Lower lobe of right lung (tissue), 2 donors: ENCODE measurements at regions not wholly inside any gene's neighbourhood (a gene's known extent, or its start where the extent isn't known, plus 50 kb on each side); places are given as distances from the start of the nearest gene placed in this dataset.
"Not testable (repeated sequence)": the region's sequence is repeated elsewhere in the genome, so short reads cannot be mapped to it uniquely, and the experiment has no call there.

Source experiments
- ATAC-seq, 2 donors: fragments of 200-7000 bp; cut with Tn5 transposase; one replicate each; pipeline ENCODE4 v1.9.1; 2020 to 2022; ENCODE audit warnings: mild to moderate bottlenecking in 2 of 2, moderate library complexity in 2 of 2
- DNase-seq: peaks from one replicate; pipeline ENCODE4 v3.0.0-alpha.2; 2020
- H3K27ac ChIP-seq: fragments of 200-600 bp; one replicate; pipeline ENCODE4 v1.8.0; 2022
- H3K27me3 ChIP-seq: fragments of 200-600 bp; one replicate; pipeline ENCODE4 v1.8.0; 2022; ENCODE audit warnings: low read depth
- H3K36me3 ChIP-seq: fragments of 200-600 bp; one replicate; pipeline ENCODE4 v1.8.0; 2022; ENCODE audit warnings: mild to moderate bottlenecking
- H3K4me1 ChIP-seq: fragments of 200-600 bp; one replicate; pipeline ENCODE4 v1.8.0; 2022
- H3K4me3 ChIP-seq: fragments of 200-600 bp; one replicate; pipeline ENCODE4 v1.8.0; 2022; ENCODE audit warnings: mild to moderate bottlenecking
- H3K9me3 ChIP-seq: fragments of 200-600 bp; one replicate; pipeline ENCODE4 v1.8.0; 2022
- intact Hi-C: fragments of 100-400 bp; cut with DNase I; formaldehyde crosslinking; loops from one replicate; pipeline ENCODE4 v1.11.0; 2022
- TF ChIP-seq, protein P1 (sequence below): fragments of 200-600 bp; IDR thresholded peaks from one replicate; pipeline ENCODE4 v1.8.0; 2022; ENCODE audit warnings: antibody characterized with exemption, mild to moderate bottlenecking
- donor health status: DM: no; HTN: yes; CAD: no; lungs with severe emphysema.

DNA sequence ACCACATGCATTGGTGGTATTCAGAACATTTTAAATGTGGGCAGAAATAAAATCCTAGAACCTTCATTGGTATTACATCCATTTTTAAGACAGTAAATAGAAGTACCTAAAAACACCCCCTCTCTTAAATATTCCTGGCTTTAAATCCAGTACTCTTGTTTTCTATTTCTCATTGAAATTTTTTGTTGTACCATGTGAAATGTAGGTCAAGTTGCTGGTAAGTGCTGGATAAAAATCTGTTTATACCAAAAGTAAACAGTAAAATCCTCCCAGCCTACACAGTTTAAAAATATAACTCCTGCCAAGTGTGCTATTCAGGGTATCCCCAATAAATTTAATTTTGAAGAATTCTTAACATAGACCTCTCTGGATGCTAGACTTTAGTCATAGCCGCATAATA lies 75.0 kb upstream of the FST start:
- TF ChIP-seq, protein P1, sequence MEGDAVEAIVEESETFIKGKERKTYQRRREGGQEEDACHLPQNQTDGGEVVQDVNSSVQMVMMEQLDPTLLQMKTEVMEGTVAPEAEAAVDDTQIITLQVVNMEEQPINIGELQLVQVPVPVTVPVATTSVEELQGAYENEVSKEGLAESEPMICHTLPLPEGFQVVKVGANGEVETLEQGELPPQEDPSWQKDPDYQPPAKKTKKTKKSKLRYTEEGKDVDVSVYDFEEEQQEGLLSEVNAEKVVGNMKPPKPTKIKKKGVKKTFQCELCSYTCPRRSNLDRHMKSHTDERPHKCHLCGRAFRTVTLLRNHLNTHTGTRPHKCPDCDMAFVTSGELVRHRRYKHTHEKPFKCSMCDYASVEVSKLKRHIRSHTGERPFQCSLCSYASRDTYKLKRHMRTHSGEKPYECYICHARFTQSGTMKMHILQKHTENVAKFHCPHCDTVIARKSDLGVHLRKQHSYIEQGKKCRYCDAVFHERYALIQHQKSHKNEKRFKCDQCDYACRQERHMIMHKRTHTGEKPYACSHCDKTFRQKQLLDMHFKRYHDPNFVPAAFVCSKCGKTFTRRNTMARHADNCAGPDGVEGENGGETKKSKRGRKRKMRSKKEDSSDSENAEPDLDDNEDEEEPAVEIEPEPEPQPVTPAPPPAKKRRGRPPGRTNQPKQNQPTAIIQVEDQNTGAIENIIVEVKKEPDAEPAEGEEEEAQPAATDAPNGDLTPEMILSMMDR = no peak
- no peak overlapping the region for H3K4me3 ChIP-seq

DNA sequence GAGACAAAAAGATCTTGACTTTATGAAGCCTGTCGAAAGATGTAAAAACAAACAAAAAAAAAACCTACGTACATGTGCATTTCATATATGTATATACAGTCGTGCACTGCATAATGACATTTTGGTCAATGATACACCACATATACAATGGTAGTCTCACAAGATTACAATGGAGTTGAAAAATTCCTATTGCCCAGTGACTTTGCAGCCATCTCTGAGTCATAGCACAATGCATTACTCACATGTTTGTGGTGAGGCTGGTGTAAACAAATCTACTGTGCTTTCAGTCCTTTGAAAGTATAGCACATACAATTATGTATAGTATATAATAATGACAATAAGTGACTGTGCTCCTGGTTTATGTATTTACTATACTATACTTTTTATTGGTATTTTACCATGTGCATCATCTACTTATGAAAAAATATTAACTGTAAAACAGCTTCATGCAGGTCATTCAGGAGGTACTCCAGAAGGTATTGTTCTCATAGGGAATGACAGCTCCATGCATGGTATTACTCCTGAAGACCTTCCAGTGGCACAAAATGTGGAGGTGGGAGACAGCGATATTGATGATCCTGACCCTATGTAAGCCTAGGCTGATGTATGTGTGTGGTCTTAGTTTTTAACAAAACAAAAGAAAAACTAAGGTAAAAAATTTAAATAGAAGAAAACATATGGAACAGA lies 73.7 kb upstream of the FST start:
- Histone ChIP-seq H3K27ac (no peak overlapping the region), H3K36me3 (no peaks in the 10 kb centered on the region), H3K27me3 (no peaks in the 10 kb centered on the region), H3K9me3 (no peaks in the 10 kb centered on the region), H3K4me1 (peaks cover 13% of the 10 kb centered on the region), H3K4me3 (no peak overlapping the region)
- intact Hi-C loops = no loop called here
- ATAC-seq = no peak
- TF ChIP-seq, protein P1 = no peak
- no peak for DNase-seq

More for the DNA sequence above, 75.0 kb upstream of the FST start:
- no peaks in the 10 kb centered on the region for H3K27me3 ChIP-seq
- peaks cover 6% of the 10 kb centered on the region for H3K4me1 ChIP-seq
- no peaks in the 10 kb centered on the region for H3K9me3 ChIP-seq
- ATAC-seq (no peak), DNase-seq (no peak)
- H3K27ac ChIP-seq = no peak overlapping the region
- intact Hi-C loops = no loop called here
- no peaks in the 10 kb centered on the region for H3K36me3 ChIP-seq

DNA sequence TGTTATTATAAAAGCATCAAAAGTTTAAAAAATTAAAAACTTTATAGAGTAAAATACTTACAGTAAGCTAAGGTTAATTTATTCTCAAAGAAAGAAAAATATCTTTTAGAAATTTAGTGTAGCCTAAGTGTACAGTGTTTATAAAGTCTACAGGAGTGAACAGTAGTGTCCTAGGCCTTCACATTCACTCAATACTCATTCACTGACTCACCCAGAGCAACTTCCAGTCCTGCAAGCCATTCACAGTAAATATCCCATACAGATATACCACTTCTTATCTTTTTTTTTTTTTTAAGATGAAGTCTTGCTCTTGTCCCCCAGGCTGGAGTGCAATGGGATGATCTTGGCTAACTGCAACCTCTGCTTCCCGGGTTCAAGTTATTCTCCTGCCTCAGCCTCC lies 73.1 kb upstream of the FST start:
- H3K27ac ChIP-seq = no peak overlapping the region
- H3K9me3 ChIP-seq = no peaks in the 10 kb centered on the region
- TF ChIP-seq, protein P1 = no peak
- intact Hi-C loops = no loop called here
- no peaks in the 10 kb centered on the region for H3K27me3 ChIP-seq
- peaks cover 13% of the 10 kb centered on the region for H3K4me1 ChIP-seq
- H3K36me3 ChIP-seq = no peaks in the 10 kb centered on the region
- H3K4me3 ChIP-seq = no peak overlapping the region
- DNase-seq = no peak
- no peak for ATAC-seq

DNA sequence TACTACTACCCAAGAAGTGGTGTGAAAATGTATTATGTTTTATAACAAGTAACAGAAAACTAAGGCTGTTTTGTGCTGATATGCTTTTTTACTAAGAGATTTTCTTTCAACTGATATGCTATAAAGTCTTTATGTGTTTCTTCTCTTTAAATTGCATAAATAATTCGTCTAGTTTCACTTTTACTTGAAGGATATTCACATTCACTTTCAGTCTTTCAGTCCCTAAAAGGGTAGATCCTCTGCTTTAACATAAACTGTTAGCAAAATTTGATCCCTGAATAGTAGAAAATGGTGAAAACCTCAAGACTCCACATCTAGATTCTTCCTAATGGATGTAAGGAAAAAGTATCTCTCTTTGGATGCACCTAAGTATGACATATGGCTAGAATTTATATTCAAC lies 69.0 kb upstream of the FST start:
- intact Hi-C loops = no loop called here
- no peaks in the 10 kb centered on the region for H3K27me3 ChIP-seq
- TF ChIP-seq, protein P1 = no peak
- H3K4me1 ChIP-seq = peaks cover 6% of the 10 kb centered on the region
- no peaks in the 10 kb centered on the region for H3K36me3 ChIP-seq
- DNase-seq = no peak
- ATAC-seq = no peak
- H3K27ac ChIP-seq = no peak overlapping the region
- no peaks in the 10 kb centered on the region for H3K9me3 ChIP-seq
- H3K4me3 ChIP-seq = no peak overlapping the region

DNA sequence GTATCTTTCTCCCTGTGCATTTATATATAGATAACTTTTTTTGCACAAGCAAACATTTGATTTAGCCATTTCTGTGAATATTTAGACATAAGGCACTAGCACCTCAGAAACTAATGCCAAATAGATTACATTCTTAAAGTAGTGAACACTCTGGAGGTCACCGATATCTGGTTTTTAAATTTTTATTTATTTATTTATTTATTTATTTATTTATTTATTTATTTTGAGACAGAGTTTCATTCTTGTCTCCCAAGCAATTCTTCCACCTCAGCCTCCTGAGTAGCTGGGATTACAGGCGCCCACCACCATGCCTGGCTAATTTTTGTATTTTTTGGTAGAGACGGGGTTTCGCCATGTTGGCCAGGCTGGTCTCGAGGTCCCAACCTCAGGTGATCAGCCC lies 67.9 kb upstream of the FST start:
- H3K4me3 ChIP-seq, H3K4me1 ChIP-seq, ATAC-seq, DNase-seq, intact Hi-C loops, H3K9me3 ChIP-seq, H3K27me3 ChIP-seq, H3K27ac ChIP-seq, H3K36me3 ChIP-seq: not testable (repeated sequence)

DNA sequence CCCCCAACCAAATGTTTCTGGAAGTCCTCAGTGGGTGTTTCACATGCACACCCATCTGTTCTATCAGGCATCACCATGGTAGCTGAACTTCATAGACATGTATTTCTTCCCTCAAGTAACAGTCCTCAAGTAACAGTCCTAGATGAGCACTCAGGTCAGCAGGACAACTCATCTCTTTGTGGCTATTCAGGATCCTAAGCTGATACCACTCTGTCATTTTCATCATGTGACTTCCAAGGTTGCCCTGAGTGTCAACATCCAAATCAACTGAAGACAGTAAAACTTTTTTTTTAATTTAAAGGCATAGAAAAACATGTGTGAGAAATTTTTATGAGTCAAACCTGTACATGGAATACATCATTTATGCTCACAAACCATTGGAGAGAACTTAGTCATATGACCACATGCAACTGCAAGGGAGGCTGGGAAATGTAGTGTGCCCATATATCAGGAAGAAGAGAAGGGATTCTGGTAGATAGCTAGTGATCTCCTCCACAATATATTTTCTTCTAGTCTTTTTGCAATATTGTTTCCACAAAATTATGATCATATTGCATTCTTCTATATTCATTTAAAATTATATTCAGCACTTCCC lies 64.2 kb upstream of the FST start:
- DNase-seq (no peak), ATAC-seq (no peak)
- H3K36me3 ChIP-seq = no peaks in the 10 kb centered on the region

More for the DNA sequence above, 64.2 kb upstream of the FST start:
- TF ChIP-seq, protein P1 = no peak
- intact Hi-C loops = no loop called here
- H3K27me3 ChIP-seq = no peaks in the 10 kb centered on the region
- peaks cover 5% of the 10 kb centered on the region for H3K4me1 ChIP-seq
- no peak overlapping the region for H3K27ac ChIP-seq
- no peaks in the 10 kb centered on the region for H3K9me3 ChIP-seq
- no peak overlapping the region for H3K4me3 ChIP-seq
